ENCODE measurements at regions not wholly inside any gene's neighbourhood (a gene's known extent, or its start where the extent isn't known, plus 50 kb on each side); places are given as distances from the start of the nearest gene placed in this dataset.

- no peak for DNase-seq (ENCODE audit: extremely low read depth, insufficient read length)
- Histone ChIP-seq H3K36me3 (ENCODE audit: control insufficient read depth, insufficient read depth, low read length) (no peaks in the 10 kb centered on the region), H3K4me3 (replicated peaks; ENCODE audit: low read depth, low read length) (no peak overlapping the region), H3K27me3 (replicated peaks; ENCODE audit: control insufficient read depth, insufficient read depth, low read length) (no peaks in the 10 kb centered on the region)
- TF ChIP-seq CTCF (IDR thresholded peaks at IDR 0.05; ENCODE audit: insufficient read depth, low read length, poor library complexity, severe bottlenecking), result no peak
These were observed 324.5 kb downstream of the SOX4 start for GRCh38 chr6:21918041-21918440.

- DNase-seq (ENCODE audit: extremely low read depth, insufficient read length), result no peak
- Histone ChIP-seq H3K4me3 (replicated peaks; ENCODE audit: low read depth, low read length) (no peak overlapping the region), H3K27me3 (replicated peaks; ENCODE audit: control insufficient read depth, insufficient read depth, low read length) (no peaks in the 10 kb centered on the region), H3K36me3 (ENCODE audit: control insufficient read depth, insufficient read depth, low read length) (no peaks in the 10 kb centered on the region)
- TF ChIP-seq CTCF (IDR thresholded peaks at IDR 0.05; ENCODE audit: insufficient read depth, low read length, poor library complexity, severe bottlenecking), result no peak
These were observed 325.1 kb downstream of the SOX4 start for GRCh38 chr6:21918666-21919065.

GRCh38 chr6:21922086-21922485 is 328.5 kb downstream of the SOX4 start:
- no peak for DNase-seq (ENCODE audit: extremely low read depth, insufficient read length)
- no peak overlapping the region for H3K4me3 ChIP-seq (replicated peaks; ENCODE audit: low read depth, low read length)
- no peak for TF ChIP-seq CTCF (IDR thresholded peaks at IDR 0.05; ENCODE audit: insufficient read depth, low read length, poor library complexity, severe bottlenecking)
- H3K36me3 ChIP-seq (ENCODE audit: control insufficient read depth, insufficient read depth, low read length), result no peaks in the 10 kb centered on the region
- no peaks in the 10 kb centered on the region for H3K27me3 ChIP-seq (replicated peaks; ENCODE audit: control insufficient read depth, insufficient read depth, low read length)

- Histone ChIP-seq H3K27me3 (replicated peaks; ENCODE audit: control insufficient read depth, insufficient read depth, low read length) (no peaks in the 10 kb centered on the region), H3K36me3 (ENCODE audit: control insufficient read depth, insufficient read depth, low read length) (no peaks in the 10 kb centered on the region), H3K4me3 (replicated peaks; ENCODE audit: low read depth, low read length) (no peak overlapping the region)
- TF ChIP-seq CTCF (IDR thresholded peaks at IDR 0.05; ENCODE audit: insufficient read depth, low read length, poor library complexity, severe bottlenecking), result no peak
- no peak for DNase-seq (ENCODE audit: extremely low read depth, insufficient read length)
These were observed 330.5 kb downstream of the SOX4 start for GRCh38 chr6:21924002-21924401.

- DNase-seq (ENCODE audit: extremely low read depth, insufficient read length), result no peak
These were observed 335.3 kb downstream of the SOX4 start for GRCh38 chr6:21928827-21929226.

More at GRCh38 chr6:21928827-21929226, 335.3 kb downstream of the SOX4 start:
- Histone ChIP-seq H3K36me3 (ENCODE audit: control insufficient read depth, insufficient read depth, low read length) (no peaks in the 10 kb centered on the region), H3K27me3 (replicated peaks; ENCODE audit: control insufficient read depth, insufficient read depth, low read length) (no peaks in the 10 kb centered on the region), H3K4me3 (replicated peaks; ENCODE audit: low read depth, low read length) (no peak overlapping the region)
- TF ChIP-seq CTCF (IDR thresholded peaks at IDR 0.05; ENCODE audit: insufficient read depth, low read length, poor library complexity, severe bottlenecking), result no peak

Data from GM06990 (cell line).